H1 (cell line): ENCODE measurements at regions not wholly inside any gene's neighbourhood (a gene's known extent, or its start where the extent isn't known, plus 50 kb on each side); places are given as distances from the start of the nearest gene placed in this dataset.

ENCODE experiments used
- CTCF ChIA-PET: fragments of 300-600 bp; sonication (Branson Sonifier 250); formaldehyde crosslinking; loops from one replicate; lab custom pipeline; 2021; ENCODE audit not compliant: partially characterized antibody; lab: Charles Lee
- POLR2A ChIA-PET: fragments of 300-600 bp; sonication (Branson Sonifier 250); formaldehyde crosslinking; loops from one replicate; lab custom pipeline; 2021; ENCODE audit warnings: inconsistent platforms; ENCODE audit not compliant: partially characterized antibody; lab: Charles Lee
- DNase-seq, 2 experiments: peaks; one replicate each; pipeline versions ENCODE4 v3.0.0 to v3.0.0-alpha.2; 2010 to 2022; ENCODE audit warnings: low spot score in 2 of 2, low read depth in 1 of 2, mixed read lengths in 1 of 2
- FAIRE-seq: peaks from 2 replicates; lab custom pipeline; 2011; peaks lifted over from hg19 to GRCh38; lab: Jason Lieb, UNC
- H2AFZ ChIP-seq: 2 replicates; pipeline ENCODE4 v1.8.1; 2012; ENCODE audit warnings: low read length, inconsistent platforms
- H2AK5ac ChIP-seq: 2 replicates; pipeline ENCODE4 v1.6.1; 2013; ENCODE audit warnings: low read depth, low read length
- H2BK120ac ChIP-seq: replicated peaks from 2 replicates; pipeline ENCODE3; 2013; ENCODE audit warnings: low read depth, low read length, inconsistent platforms
- H2BK12ac ChIP-seq: 2 replicates; pipeline ENCODE4 v1.6.1; 2013; ENCODE audit warnings: low read depth, low read length
- H2BK15ac ChIP-seq: 2 replicates; pipeline ENCODE4 v1.6.1; 2013; ENCODE audit warnings: low read length
- H2BK20ac ChIP-seq: 2 replicates; pipeline ENCODE4 v1.6.1; 2013; ENCODE audit warnings: low read length
- H2BK5ac ChIP-seq: 2 replicates; pipeline ENCODE4 v1.6.1; 2013; ENCODE audit warnings: low read depth, low read length
- H3K14ac ChIP-seq: 2 replicates; pipeline ENCODE4 v1.6.1; 2013; ENCODE audit warnings: inconsistent platforms; ENCODE audit not compliant: insufficient read length
- H3K18ac ChIP-seq: 2 replicates; pipeline ENCODE4 v1.6.1; 2013; ENCODE audit warnings: low read length; ENCODE audit errors: extremely low read depth
- H3K23ac ChIP-seq: 2 replicates; pipeline ENCODE4 v1.6.1; 2013; ENCODE audit warnings: inconsistent platforms; ENCODE audit not compliant: insufficient read length
- H3K23me2 ChIP-seq: 2 replicates; pipeline ENCODE4 v1.6.1; 2013; ENCODE audit warnings: low read depth, low read length
- H3K27ac ChIP-seq: 2 replicates; pipeline ENCODE4 v1.6.1; 2011; ENCODE audit warnings: low read depth, low read length, inconsistent platforms
- H3K27me3 ChIP-seq, 4 experiments: replicated peaks in 1 of 4; 1 replicate in 1 of 4; 2 replicates in 3 of 4; pipeline versions ENCODE4 v1.6.1 to v1.8.1; 2011 to 2013; ENCODE audit warnings: low read length in 3 of 4, mild to moderate bottlenecking in 3 of 4, inconsistent platforms in 2 of 4, mixed read lengths in 2 of 4, moderate library complexity in 1 of 4; ENCODE audit not compliant: control insufficient read depth in 3 of 4, insufficient read depth in 3 of 4; ENCODE audit errors: extremely low read depth in 1 of 4
- H3K36me3 ChIP-seq, 4 experiments: 2 replicates each; pipeline versions ENCODE4 v1.6.1 to v1.8.1; 2011 to 2013; ENCODE audit warnings: mild to moderate bottlenecking in 4 of 4, low read length in 3 of 4, moderate library complexity in 2 of 4, control low read depth in 1 of 4, inconsistent platforms in 1 of 4; ENCODE audit not compliant: insufficient read depth in 4 of 4, control insufficient read depth in 2 of 4
- H3K4ac ChIP-seq: replicated peaks from 2 replicates; pipeline ENCODE3; 2013; ENCODE audit warnings: low read length, low read depth, mixed read lengths, inconsistent platforms; ENCODE audit not compliant: insufficient read length
- H3K4me1 ChIP-seq, 4 experiments: replicated peaks in 1 of 4; 1 replicate in 1 of 4; 2 replicates in 3 of 4; pipeline versions ENCODE4 v1.6.1 to v1.8.1; 2011 to 2013; ENCODE audit warnings: low read length in 3 of 4, inconsistent platforms in 2 of 4, mixed read lengths in 1 of 4; ENCODE audit not compliant: insufficient read depth in 4 of 4, control insufficient read depth in 3 of 4
- H3K4me2 ChIP-seq, 2 experiments: 2 replicates each; pipeline versions ENCODE4 v1.6.1 to v1.8.1; 2011 to 2013; ENCODE audit warnings: low read depth in 2 of 2, low read length in 2 of 2, control low read depth in 1 of 2, inconsistent platforms in 1 of 2, mild to moderate bottlenecking in 1 of 2; ENCODE audit not compliant: insufficient read depth in 1 of 2
- H3K4me3 ChIP-seq, 4 experiments: fragments of 200-600, 300-600 bp in 1 of 4; sonication (generic), shearing (Covaris generic), sonication (Bioruptor Twin) in 1 of 4; 2 replicates each; pipeline versions ENCODE4 v1.5.1 to v1.8.1; 2011 to 2016; ENCODE audit warnings: low read length in 4 of 4, low read depth in 3 of 4, control low read depth in 2 of 4, inconsistent platforms in 2 of 4, mild to moderate bottlenecking in 2 of 4, mixed read lengths in 1 of 4, moderate library complexity in 1 of 4; ENCODE audit not compliant: insufficient read depth in 2 of 4; ENCODE audit errors: extremely low read depth in 1 of 4
- H3K56ac ChIP-seq: replicated peaks from 2 replicates; pipeline ENCODE3; 2013; ENCODE audit warnings: low read depth, mild to moderate bottlenecking, mixed read lengths, low read length, inconsistent platforms; ENCODE audit not compliant: insufficient read length
- H3K79me1 ChIP-seq: 2 replicates; pipeline ENCODE4 v1.6.1; 2013; ENCODE audit warnings: low read depth, low read length, control low read depth
- H3K79me2 ChIP-seq, 2 experiments: 2 replicates each; pipeline versions ENCODE4 v1.6.1 to v1.8.1; 2012 to 2013; ENCODE audit warnings: low read length in 2 of 2, mild to moderate bottlenecking in 2 of 2, inconsistent platforms in 1 of 2; ENCODE audit not compliant: insufficient read depth in 2 of 2, control insufficient read depth in 1 of 2
- H3K9ac ChIP-seq, 4 experiments: replicated peaks in 1 of 4; 1 replicate in 1 of 4; 2 replicates in 3 of 4; pipeline versions ENCODE4 v1.6.1 to v1.8.1; 2011 to 2013; ENCODE audit warnings: low read depth in 3 of 4, low read length in 3 of 4, control low read depth in 2 of 4, mild to moderate bottlenecking in 2 of 4, moderate library complexity in 2 of 4, inconsistent platforms in 1 of 4; ENCODE audit errors: extremely low read depth in 1 of 4
- H3K9me3 ChIP-seq, 2 experiments: 2 replicates each; pipeline versions ENCODE4 v1.6.1 to v1.8.1; 2012 to 2013; ENCODE audit warnings: mild to moderate bottlenecking in 2 of 2, moderate library complexity in 2 of 2, control low read depth in 1 of 2, inconsistent platforms in 1 of 2, low read depth in 1 of 2, low read length in 1 of 2, mixed read lengths in 1 of 2; ENCODE audit not compliant: insufficient read depth in 2 of 2
- H4K20me1 ChIP-seq, 2 experiments: replicated peaks in 1 of 2; 2 replicates each; pipeline versions ENCODE3 to v1.8.1; 2011 to 2013; ENCODE audit warnings: inconsistent platforms in 2 of 2, low read length in 2 of 2, mild to moderate bottlenecking in 1 of 2; ENCODE audit not compliant: insufficient read depth in 2 of 2, control insufficient read depth in 1 of 2
- H4K5ac ChIP-seq: 2 replicates; pipeline ENCODE4 v1.6.1; 2013; ENCODE audit warnings: low read length, low read depth, mixed read lengths, inconsistent platforms; ENCODE audit not compliant: insufficient read length
- H4K8ac ChIP-seq: 2 replicates; pipeline ENCODE4 v1.8.0; 2013; ENCODE audit warnings: mild to moderate bottlenecking, moderate library complexity, low read length, inconsistent platforms; ENCODE audit not compliant: insufficient read depth; ENCODE audit errors: extremely low read depth
- H4K91ac ChIP-seq: replicated peaks from 2 replicates; pipeline ENCODE3; 2013; ENCODE audit warnings: low read length, mixed read lengths, inconsistent platforms; ENCODE audit not compliant: insufficient read length
- HDAC2 ChIP-seq, 2 experiments: fragments of 300-600 bp in 1 of 2; sonication (generic) in 1 of 2; IDR thresholded peaks; 2 replicates each; pipeline ENCODE4 v1.6.1; 2011 to 2012; ENCODE audit warnings: low read depth in 2 of 2, low read length in 2 of 2, mild to moderate bottlenecking in 2 of 2, moderate library complexity in 2 of 2, borderline replicate concordance in 1 of 2, inconsistent platforms in 1 of 2
- JUND ChIP-seq: IDR thresholded peaks from 2 replicates; pipeline ENCODE4 v1.6.1; 2011; ENCODE audit warnings: mild to moderate bottlenecking, improper control_type of control experiment, low read length
- TCF12 ChIP-seq: IDR thresholded peaks from 2 replicates; pipeline ENCODE4 v1.6.1; 2011; ENCODE audit warnings: low read depth, mild to moderate bottlenecking, low read length
- WGBS, 2 experiments: shearing (Covaris generic) in 1 of 2; methylation state at CpG; one replicate each; pipeline versions ENCODE4 v1.1.6 to v1.1.7; 2013 to 2015; ENCODE audit warnings: low lambda C conversion rate in 2 of 2, mixed read lengths in 2 of 2, inconsistent platforms in 1 of 2, low coverage in 1 of 2, missing lambda C conversion rate in 1 of 2; ENCODE audit not compliant: insufficient replicate concordance in 2 of 2, insufficient coverage in 1 of 2, insufficient read length in 1 of 2; ENCODE audit errors: extremely low coverage in 1 of 2, missing lambda C conversion rate in 1 of 2; 5-methylcytosine and 5-hydroxymethylcytosine counted together
- TF ChIP-seq, protein P1 (sequence below): IDR thresholded peaks from 2 replicates; pipeline ENCODE4 v1.6.1; 2012; ENCODE audit warnings: low read length, inconsistent platforms

DNA sequence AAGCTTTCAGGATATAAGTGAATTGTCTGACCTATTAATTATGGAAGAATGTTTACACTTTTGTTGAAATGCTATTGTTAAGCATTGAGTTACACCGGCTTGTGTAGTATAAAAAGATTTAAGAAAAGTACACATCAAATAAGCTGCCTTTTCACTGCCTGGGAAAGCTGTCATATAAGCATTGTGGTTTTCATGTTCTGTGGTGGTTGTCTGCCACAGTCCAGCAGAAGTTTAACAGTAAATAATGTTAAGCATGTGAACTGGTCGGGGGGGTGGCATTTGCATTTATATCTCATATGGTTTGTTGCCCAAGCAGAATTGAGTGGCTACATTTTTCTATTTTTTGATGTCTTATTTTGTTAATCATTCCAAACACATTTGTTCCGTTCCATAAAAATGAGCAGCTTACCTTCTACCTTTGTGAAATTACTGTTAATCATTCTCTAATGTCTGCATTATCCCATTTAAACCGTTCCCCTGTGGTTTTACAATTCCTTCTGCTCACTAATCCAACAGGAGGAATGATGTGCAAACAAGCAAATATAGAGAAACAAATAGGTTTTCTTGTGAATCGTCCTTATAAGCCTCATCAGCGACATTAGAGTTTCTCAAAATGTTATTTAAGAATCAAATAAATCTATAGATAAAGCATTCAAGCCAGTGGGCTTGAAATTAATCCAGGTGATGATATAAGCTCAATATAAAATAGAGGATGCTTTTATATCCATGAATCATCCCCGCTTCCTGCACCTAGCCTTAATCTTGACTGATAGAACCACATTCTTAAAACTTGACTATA, 160.8 kb upstream of the SAMSN1 start:
- Histone ChIP-seq H3K27me3 (no peaks in the 10 kb centered on the region), H3K9ac (no peak overlapping the region), H2BK5ac (no peak overlapping the region), H2BK20ac (no peak overlapping the region), H3K4me2 (no peak overlapping the region), H4K91ac (no peak overlapping the region), H3K23me2 (no peaks in the 10 kb centered on the region), H3K14ac (no peak overlapping the region), H2BK15ac (no peak overlapping the region), H3K27ac (no peak overlapping the region), H2BK12ac (no peak overlapping the region), H4K5ac (no peak overlapping the region), H3K79me2 (no peaks in the 10 kb centered on the region), H3K9me3 (no peaks in the 10 kb centered on the region), H3K56ac (no peak overlapping the region), H3K18ac (no peak overlapping the region), H3K4me1 (no peaks in the 10 kb centered on the region), H3K4ac (no peak overlapping the region), H2AFZ (no peak overlapping the region), H3K4me3 (no peak overlapping the region), H4K20me1 (no peaks in the 10 kb centered on the region), H4K8ac (no peak overlapping the region), H2BK120ac (no peak overlapping the region), H3K36me3 (no peaks in the 10 kb centered on the region), H3K23ac (no peak overlapping the region), H2AK5ac (no peak overlapping the region), H3K79me1 (no peaks in the 10 kb centered on the region)
- FAIRE-seq (no peak), DNase-seq (no peak)
- TF ChIP-seq HDAC2 (IDR thresholded peaks at IDR 0.05; ENCODE audit: borderline replicate concordance in 1 of 2, low read depth in 2 of 2, low read length in 2 of 2) (no peak), TCF12 (no peak), JUND (no peak)
- TF ChIP-seq, protein P1, sequence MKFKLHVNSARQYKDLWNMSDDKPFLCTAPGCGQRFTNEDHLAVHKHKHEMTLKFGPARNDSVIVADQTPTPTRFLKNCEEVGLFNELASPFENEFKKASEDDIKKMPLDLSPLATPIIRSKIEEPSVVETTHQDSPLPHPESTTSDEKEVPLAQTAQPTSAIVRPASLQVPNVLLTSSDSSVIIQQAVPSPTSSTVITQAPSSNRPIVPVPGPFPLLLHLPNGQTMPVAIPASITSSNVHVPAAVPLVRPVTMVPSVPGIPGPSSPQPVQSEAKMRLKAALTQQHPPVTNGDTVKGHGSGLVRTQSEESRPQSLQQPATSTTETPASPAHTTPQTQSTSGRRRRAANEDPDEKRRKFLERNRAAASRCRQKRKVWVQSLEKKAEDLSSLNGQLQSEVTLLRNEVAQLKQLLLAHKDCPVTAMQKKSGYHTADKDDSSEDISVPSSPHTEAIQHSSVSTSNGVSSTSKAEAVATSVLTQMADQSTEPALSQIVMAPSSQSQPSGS = no peak
- POLR2A ChIA-PET = no interaction called here
- 79% methylated on average over 7 of the region's 7 CpGs; no CpG with 5 or more reads in 1 of the 2 experiments for WGBS, 2 experiments
- CTCF ChIA-PET = interaction anchor here (1.8 kb wide), 1 partner anchor 31 kb away, joined by 5 read pairs; no protein-coding TSS in a partner anchor
